Upper lobe of right lung (tissue), 1 donor: ENCODE measurements at regions not wholly inside any gene's neighbourhood (a gene's known extent, or its start where the extent isn't known, plus 50 kb on each side); places are given as distances from the start of the nearest gene placed in this dataset.

ENCODE experiments used
- ATAC-seq: fragments of 200-7000 bp; cut with Tn5 transposase; one replicate; pipeline ENCODE4 v1.9.1; 2020; ENCODE audit warnings: mild to moderate bottlenecking, moderate library complexity
- DNase-seq: peaks from one replicate; pipeline ENCODE4 v3.0.0-alpha.2; 2020
- H3K27ac ChIP-seq: fragments of 200-600 bp; one replicate; pipeline ENCODE4 v1.8.0; 2022
- H3K27me3 ChIP-seq: fragments of 200-600 bp; one replicate; pipeline ENCODE4 v1.8.0; 2022; ENCODE audit warnings: mild to moderate bottlenecking
- H3K36me3 ChIP-seq: fragments of 200-600 bp; one replicate; pipeline ENCODE4 v1.8.0; 2022
- H3K4me1 ChIP-seq: fragments of 200-600 bp; one replicate; pipeline ENCODE4 v1.8.0; 2022
- H3K4me3 ChIP-seq: fragments of 200-600 bp; one replicate; pipeline ENCODE4 v1.8.0; 2022; ENCODE audit warnings: mild to moderate bottlenecking
- H3K9me3 ChIP-seq: fragments of 200-600 bp; one replicate; pipeline ENCODE4 v1.8.0; 2022
- CTCF ChIP-seq: fragments of 200-600 bp; IDR thresholded peaks from one replicate; pipeline ENCODE4 v1.8.0; 2022; ENCODE audit warnings: antibody characterized with exemption
- intact Hi-C: fragments of 100-400 bp; cut with DNase I; formaldehyde crosslinking; loops from one replicate; pipeline ENCODE4 v1.11.0; 2022
- donor health status: DM: no; HTN: yes; CAD: no; lungs with severe emphysema.

GRCh38 chr1:36576551-36577110 lies 93.9 kb upstream of the CSF3R start:
- no peaks in the 10 kb centered on the region for H3K4me1 ChIP-seq
- H3K27me3 ChIP-seq, result peaks cover 35% of the 10 kb centered on the region
- H3K4me3 ChIP-seq, result no peak overlapping the region
- DNase-seq (no peak), ATAC-seq (no peak)
- no peaks in the 10 kb centered on the region for H3K9me3 ChIP-seq
- H3K27ac ChIP-seq, result no peak overlapping the region
- intact Hi-C loops, result no loop called here
- H3K36me3 ChIP-seq, result no peaks in the 10 kb centered on the region
- no peak for TF ChIP-seq CTCF

- ATAC-seq (peak; percentile 81), DNase-seq (peak; percentile 72)
- Histone ChIP-seq H3K36me3 (no peaks in the 10 kb centered on the region), H3K9me3 (no peaks in the 10 kb centered on the region), H3K4me3 (no peak overlapping the region), H3K4me1 (no peaks in the 10 kb centered on the region), H3K27me3 (peaks cover 35% of the 10 kb centered on the region), H3K27ac (no peak overlapping the region)
- intact Hi-C loops, result no loop called here
- TF ChIP-seq CTCF, result peak; percentile 72
Measured at GRCh38 chr1:36576118-36576517, 93.4 kb upstream of the CSF3R start.

- Histone ChIP-seq H3K9me3 (no peaks in the 10 kb centered on the region), H3K27ac (no peak overlapping the region), H3K27me3 (peaks cover 35% of the 10 kb centered on the region), H3K4me1 (no peaks in the 10 kb centered on the region), H3K36me3 (no peaks in the 10 kb centered on the region), H3K4me3 (no peak overlapping the region)
- peak; percentile 50 for DNase-seq
- intact Hi-C loops, result no loop called here
- no peak for TF ChIP-seq CTCF
- ATAC-seq, result no peak
Measured at GRCh38 chr1:36573445-36573844, 90.7 kb upstream of the CSF3R start.

- no peak for TF ChIP-seq CTCF
- Histone ChIP-seq H3K27me3 (peaks cover 35% of the 10 kb centered on the region), H3K27ac (no peak overlapping the region), H3K9me3 (no peaks in the 10 kb centered on the region), H3K36me3 (no peaks in the 10 kb centered on the region), H3K4me3 (no peak overlapping the region), H3K4me1 (no peaks in the 10 kb centered on the region)
- intact Hi-C loops, result no loop called here
- ATAC-seq (no peak), DNase-seq (peak; percentile 57)
Measured at GRCh38 chr1:36572906-36573305, 90.2 kb upstream of the CSF3R start.

- Histone ChIP-seq H3K4me1 (no peaks in the 10 kb centered on the region), H3K4me3 (no peak overlapping the region), H3K27me3 (peaks cover 35% of the 10 kb centered on the region), H3K27ac (no peak overlapping the region), H3K9me3 (no peaks in the 10 kb centered on the region), H3K36me3 (no peaks in the 10 kb centered on the region)
- no peak for TF ChIP-seq CTCF
- intact Hi-C loops, result no loop called here
- peak; percentile 41 for DNase-seq
- no peak for ATAC-seq
Measured at GRCh38 chr1:36572142-36572715, 89.5 kb upstream of the CSF3R start.

- H3K9me3 ChIP-seq, result no peaks in the 10 kb centered on the region
- no peaks in the 10 kb centered on the region for H3K4me1 ChIP-seq
- ATAC-seq (no peak), DNase-seq (peak; percentile 40)
- no peaks in the 10 kb centered on the region for H3K36me3 ChIP-seq
- intact Hi-C loops, result no loop called here
- H3K27ac ChIP-seq, result no peak overlapping the region
- H3K4me3 ChIP-seq, result no peak overlapping the region
- H3K27me3 ChIP-seq, result peaks cover 35% of the 10 kb centered on the region
- no peak for TF ChIP-seq CTCF
Measured at GRCh38 chr1:36571106-36571505, 88.4 kb upstream of the CSF3R start.
